ENCODE measurements at regions not wholly inside any gene's neighbourhood (a gene's known extent, or its start where the extent isn't known, plus 50 kb on each side); places are given as distances from the start of the nearest gene placed in this dataset.

DNA sequence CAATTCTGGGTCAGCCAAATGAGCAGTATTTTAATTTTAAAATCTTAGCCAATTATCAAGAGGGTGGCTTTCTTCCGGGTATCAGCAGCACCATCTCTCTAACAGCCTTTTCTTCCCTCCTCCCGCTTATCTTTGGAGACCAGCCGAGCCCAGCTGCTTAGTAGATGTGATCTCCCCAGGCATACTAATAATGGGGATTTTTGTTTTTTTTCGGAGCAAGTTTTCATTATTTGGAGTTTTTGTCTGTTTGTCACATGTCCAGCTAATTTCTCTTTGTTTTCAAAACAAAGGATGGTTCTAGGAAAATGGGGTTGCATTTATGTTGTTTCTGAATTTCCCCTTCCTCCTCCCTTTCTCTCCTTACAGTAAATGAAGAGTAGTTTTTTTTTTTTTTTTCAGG, 170.5 kb upstream of the MPHOSPH6 start:
- TF ChIP-seq, protein P1, sequence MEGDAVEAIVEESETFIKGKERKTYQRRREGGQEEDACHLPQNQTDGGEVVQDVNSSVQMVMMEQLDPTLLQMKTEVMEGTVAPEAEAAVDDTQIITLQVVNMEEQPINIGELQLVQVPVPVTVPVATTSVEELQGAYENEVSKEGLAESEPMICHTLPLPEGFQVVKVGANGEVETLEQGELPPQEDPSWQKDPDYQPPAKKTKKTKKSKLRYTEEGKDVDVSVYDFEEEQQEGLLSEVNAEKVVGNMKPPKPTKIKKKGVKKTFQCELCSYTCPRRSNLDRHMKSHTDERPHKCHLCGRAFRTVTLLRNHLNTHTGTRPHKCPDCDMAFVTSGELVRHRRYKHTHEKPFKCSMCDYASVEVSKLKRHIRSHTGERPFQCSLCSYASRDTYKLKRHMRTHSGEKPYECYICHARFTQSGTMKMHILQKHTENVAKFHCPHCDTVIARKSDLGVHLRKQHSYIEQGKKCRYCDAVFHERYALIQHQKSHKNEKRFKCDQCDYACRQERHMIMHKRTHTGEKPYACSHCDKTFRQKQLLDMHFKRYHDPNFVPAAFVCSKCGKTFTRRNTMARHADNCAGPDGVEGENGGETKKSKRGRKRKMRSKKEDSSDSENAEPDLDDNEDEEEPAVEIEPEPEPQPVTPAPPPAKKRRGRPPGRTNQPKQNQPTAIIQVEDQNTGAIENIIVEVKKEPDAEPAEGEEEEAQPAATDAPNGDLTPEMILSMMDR (IDR thresholded peaks at IDR 0.05): no peak
- TF ChIP-seq EP300 (IDR thresholded peaks at IDR 0.05): no peak
- TF ChIP-seq POLR2AphosphoS5 (IDR thresholded peaks at IDR 0.05): no peak

All from suprapubic skin (tissue), 4 donors.